ENCODE measurements at regions not wholly inside any gene's neighbourhood (a gene's known extent, or its start where the extent isn't known, plus 50 kb on each side); places are given as distances from the start of the nearest gene placed in this dataset.
A peak's percentile ranks its signal among the peaks of the same experiment; 100 is the strongest.
"Not testable (repeated sequence)": the region's sequence is repeated elsewhere in the genome, so short reads cannot be mapped to it uniquely, and the experiment has no call there.

- Histone ChIP-seq H3K27ac (ENCODE audit: low read depth, low read length) (peak overlapping the region; percentile 18), H3K9ac (ENCODE audit: low read length) (no peak overlapping the region), H3K4me1 (ENCODE audit: control insufficient read depth, insufficient read depth, low read length) (peaks cover 6% of the 10 kb centered on the region), H3K4me3 (ENCODE audit: low read length) (no peak overlapping the region), H3K27me3 (ENCODE audit: control insufficient read depth, insufficient read depth, low read length) (no peaks in the 10 kb centered on the region), H3K36me3 (ENCODE audit: control insufficient read depth, insufficient read depth, low read length) (no peaks in the 10 kb centered on the region)
These were observed 508.7 kb upstream of the CITED2 start for GRCh38 chr6:139882977-139883728.

GRCh38 chr6:139882234-139882633 is 507.8 kb upstream of the CITED2 start:
- H3K4me1 ChIP-seq (ENCODE audit: control insufficient read depth, insufficient read depth, low read length), result peaks cover 6% of the 10 kb centered on the region
- no peak overlapping the region for H3K9ac ChIP-seq (ENCODE audit: low read length)
- H3K27ac ChIP-seq (ENCODE audit: low read depth, low read length), result no peak overlapping the region
- H3K4me3 ChIP-seq (ENCODE audit: low read length), result no peak overlapping the region
- H3K27me3 ChIP-seq (ENCODE audit: control insufficient read depth, insufficient read depth, low read length), result no peaks in the 10 kb centered on the region
- no peaks in the 10 kb centered on the region for H3K36me3 ChIP-seq (ENCODE audit: control insufficient read depth, insufficient read depth, low read length)

- Histone ChIP-seq H3K4me1 (ENCODE audit: control insufficient read depth, insufficient read depth, low read length) (peaks cover 6% of the 10 kb centered on the region), H3K4me3 (ENCODE audit: low read length) (no peak overlapping the region), H3K9ac (ENCODE audit: low read length) (no peak overlapping the region), H3K27ac (ENCODE audit: low read depth, low read length) (no peak overlapping the region), H3K36me3 (ENCODE audit: control insufficient read depth, insufficient read depth, low read length) (no peaks in the 10 kb centered on the region), H3K27me3 (ENCODE audit: control insufficient read depth, insufficient read depth, low read length) (no peaks in the 10 kb centered on the region)
These were observed 507.3 kb upstream of the CITED2 start for GRCh38 chr6:139881728-139882211.

- H3K27ac ChIP-seq (ENCODE audit: low read depth, low read length), result no peak overlapping the region
These were observed 506.8 kb upstream of the CITED2 start for GRCh38 chr6:139881236-139881635.

GRCh38 chr6:139879823-139880356 is 505.4 kb upstream of the CITED2 start:
- Histone ChIP-seq H3K27ac (ENCODE audit: low read depth, low read length) (no peak overlapping the region), H3K27me3 (ENCODE audit: control insufficient read depth, insufficient read depth, low read length) (no peaks in the 10 kb centered on the region), H3K36me3 (ENCODE audit: control insufficient read depth, insufficient read depth, low read length) (no peaks in the 10 kb centered on the region)

More at GRCh38 chr6:139881236-139881635, 506.8 kb upstream of the CITED2 start:
- H3K4me3 ChIP-seq (ENCODE audit: low read length), result no peak overlapping the region
- H3K4me1 ChIP-seq (ENCODE audit: control insufficient read depth, insufficient read depth, low read length), result peaks cover 6% of the 10 kb centered on the region
- no peaks in the 10 kb centered on the region for H3K36me3 ChIP-seq (ENCODE audit: control insufficient read depth, insufficient read depth, low read length)
- no peak overlapping the region for H3K9ac ChIP-seq (ENCODE audit: low read length)
- no peaks in the 10 kb centered on the region for H3K27me3 ChIP-seq (ENCODE audit: control insufficient read depth, insufficient read depth, low read length)

GRCh38 chr6:139879241-139879640 is 504.8 kb upstream of the CITED2 start:
- H3K9ac ChIP-seq (ENCODE audit: low read length); H3K36me3 ChIP-seq (ENCODE audit: control insufficient read depth, insufficient read depth, low read length); H3K4me3 ChIP-seq (ENCODE audit: low read length); H3K27ac ChIP-seq (ENCODE audit: low read depth, low read length); H3K4me1 ChIP-seq (ENCODE audit: control insufficient read depth, insufficient read depth, low read length); H3K27me3 ChIP-seq (ENCODE audit: control insufficient read depth, insufficient read depth, low read length): not testable (repeated sequence)

More at GRCh38 chr6:139879823-139880356, 505.4 kb upstream of the CITED2 start:
- Histone ChIP-seq H3K4me1 (ENCODE audit: control insufficient read depth, insufficient read depth, low read length) (peaks cover 6% of the 10 kb centered on the region), H3K9ac (ENCODE audit: low read length) (no peak overlapping the region), H3K4me3 (ENCODE audit: low read length) (no peak overlapping the region)

- H3K27me3 ChIP-seq (ENCODE audit: control insufficient read depth, insufficient read depth, low read length), result no peaks in the 10 kb centered on the region
These were observed 503.5 kb upstream of the CITED2 start for GRCh38 chr6:139877828-139878405.

GRCh38 chr6:139872665-139873064 is 498.2 kb upstream of the CITED2 start:
- Histone ChIP-seq H3K4me3 (ENCODE audit: low read length) (no peak overlapping the region), H3K9ac (ENCODE audit: low read length) (no peak overlapping the region), H3K27me3 (ENCODE audit: control insufficient read depth, insufficient read depth, low read length) (no peaks in the 10 kb centered on the region), H3K36me3 (ENCODE audit: control insufficient read depth, insufficient read depth, low read length) (no peaks in the 10 kb centered on the region), H3K4me1 (ENCODE audit: control insufficient read depth, insufficient read depth, low read length) (no peaks in the 10 kb centered on the region), H3K27ac (ENCODE audit: low read depth, low read length) (peak overlapping the region; percentile 34)

More at GRCh38 chr6:139877828-139878405, 503.5 kb upstream of the CITED2 start:
- Histone ChIP-seq H3K27ac (ENCODE audit: low read depth, low read length) (no peak overlapping the region), H3K36me3 (ENCODE audit: control insufficient read depth, insufficient read depth, low read length) (no peaks in the 10 kb centered on the region), H3K4me1 (ENCODE audit: control insufficient read depth, insufficient read depth, low read length) (peaks cover 3% of the 10 kb centered on the region), H3K4me3 (ENCODE audit: low read length) (no peak overlapping the region), H3K9ac (ENCODE audit: low read length) (no peak overlapping the region)

- Histone ChIP-seq H3K4me1 (ENCODE audit: control insufficient read depth, insufficient read depth, low read length) (no peaks in the 10 kb centered on the region), H3K4me3 (ENCODE audit: low read length) (no peak overlapping the region), H3K27me3 (ENCODE audit: control insufficient read depth, insufficient read depth, low read length) (no peaks in the 10 kb centered on the region), H3K36me3 (ENCODE audit: control insufficient read depth, insufficient read depth, low read length) (no peaks in the 10 kb centered on the region), H3K9ac (ENCODE audit: low read length) (no peak overlapping the region), H3K27ac (ENCODE audit: low read depth, low read length) (peak overlapping the region; percentile 39)
These were observed 497.5 kb upstream of the CITED2 start for GRCh38 chr6:139871803-139872510.

- H3K27ac ChIP-seq (ENCODE audit: low read depth, low read length), result no peak overlapping the region
- no peaks in the 10 kb centered on the region for H3K4me1 ChIP-seq (ENCODE audit: control insufficient read depth, insufficient read depth, low read length)
- H3K27me3 ChIP-seq (ENCODE audit: control insufficient read depth, insufficient read depth, low read length), result no peaks in the 10 kb centered on the region
These were observed 496.8 kb upstream of the CITED2 start for GRCh38 chr6:139871165-139871710.

GRCh38 chr6:139868576-139868975 is 494.1 kb upstream of the CITED2 start:
- Histone ChIP-seq H3K4me1 (ENCODE audit: control insufficient read depth, insufficient read depth, low read length) (no peaks in the 10 kb centered on the region), H3K9ac (ENCODE audit: low read length) (no peak overlapping the region), H3K4me3 (ENCODE audit: low read length) (no peak overlapping the region), H3K27me3 (ENCODE audit: control insufficient read depth, insufficient read depth, low read length) (no peaks in the 10 kb centered on the region), H3K36me3 (ENCODE audit: control insufficient read depth, insufficient read depth, low read length) (no peaks in the 10 kb centered on the region), H3K27ac (ENCODE audit: low read depth, low read length) (no peak overlapping the region)

More at GRCh38 chr6:139871165-139871710, 496.8 kb upstream of the CITED2 start:
- H3K4me3 ChIP-seq (ENCODE audit: low read length), result no peak overlapping the region
- no peak overlapping the region for H3K9ac ChIP-seq (ENCODE audit: low read length)
- no peaks in the 10 kb centered on the region for H3K36me3 ChIP-seq (ENCODE audit: control insufficient read depth, insufficient read depth, low read length)

- Histone ChIP-seq H3K4me1 (ENCODE audit: control insufficient read depth, insufficient read depth, low read length) (peaks cover 13% of the 10 kb centered on the region), H3K4me3 (ENCODE audit: low read length) (no peak overlapping the region), H3K9ac (ENCODE audit: low read length) (no peak overlapping the region), H3K27me3 (ENCODE audit: control insufficient read depth, insufficient read depth, low read length) (no peaks in the 10 kb centered on the region), H3K27ac (ENCODE audit: low read depth, low read length) (no peak overlapping the region), H3K36me3 (ENCODE audit: control insufficient read depth, insufficient read depth, low read length) (no peaks in the 10 kb centered on the region)
These were observed 489.5 kb upstream of the CITED2 start for GRCh38 chr6:139863964-139864363.

Measured in rectal smooth muscle tissue (tissue), 1 donor.